Astrocyte of the cerebellum (primary cell): ENCODE measurements at regions not wholly inside any gene's neighbourhood (a gene's known extent, or its start where the extent isn't known, plus 50 kb on each side); places are given as distances from the start of the nearest gene placed in this dataset.

Experiments
- DNase-seq: peaks from one replicate; pipeline ENCODE4 v3.0.0-alpha.2; 2011; ENCODE audit warnings: low read depth
- H3K4me3 ChIP-seq: 2 replicates; pipeline ENCODE4 v1.5.1; 2011; ENCODE audit warnings: mild to moderate bottlenecking, low read depth, low read length, moderate library complexity
- in situ Hi-C: cut with HindIII; loops from 2 replicates; pipeline ENCODE4 v1.10.0; 2017; ENCODE audit warnings: low sequenced_read_pairs
- TF ChIP-seq, protein P1 (sequence below): IDR thresholded peaks from 2 replicates; pipeline ENCODE4 v1.5.1; 2012; ENCODE audit warnings: low read length, low read depth, moderate library complexity, mild to moderate bottlenecking; ENCODE audit errors: missing control alignments

DNA sequence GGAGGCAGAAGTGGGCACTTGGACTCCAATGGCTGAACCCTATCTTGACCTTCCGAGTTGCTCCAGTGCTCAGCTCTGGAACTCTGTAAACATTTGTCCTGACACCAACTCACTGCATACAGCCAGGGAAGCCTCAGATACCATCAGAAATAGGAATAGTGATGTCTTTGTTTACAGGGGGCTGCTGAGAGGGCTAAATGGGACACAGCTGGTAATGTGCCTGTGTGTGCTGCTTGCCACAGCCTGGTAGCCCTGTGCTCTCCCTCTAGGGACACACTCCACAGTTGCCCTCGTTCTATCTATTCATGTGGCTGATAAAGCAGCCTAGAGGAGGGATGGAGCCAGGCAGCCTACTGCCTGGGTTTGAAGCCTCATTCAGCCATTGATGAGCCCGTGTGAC lies 559.8 kb downstream of the MIAT start:
- DNase-seq: no peak
- in situ Hi-C loops: no loop called here
- TF ChIP-seq, protein P1, sequence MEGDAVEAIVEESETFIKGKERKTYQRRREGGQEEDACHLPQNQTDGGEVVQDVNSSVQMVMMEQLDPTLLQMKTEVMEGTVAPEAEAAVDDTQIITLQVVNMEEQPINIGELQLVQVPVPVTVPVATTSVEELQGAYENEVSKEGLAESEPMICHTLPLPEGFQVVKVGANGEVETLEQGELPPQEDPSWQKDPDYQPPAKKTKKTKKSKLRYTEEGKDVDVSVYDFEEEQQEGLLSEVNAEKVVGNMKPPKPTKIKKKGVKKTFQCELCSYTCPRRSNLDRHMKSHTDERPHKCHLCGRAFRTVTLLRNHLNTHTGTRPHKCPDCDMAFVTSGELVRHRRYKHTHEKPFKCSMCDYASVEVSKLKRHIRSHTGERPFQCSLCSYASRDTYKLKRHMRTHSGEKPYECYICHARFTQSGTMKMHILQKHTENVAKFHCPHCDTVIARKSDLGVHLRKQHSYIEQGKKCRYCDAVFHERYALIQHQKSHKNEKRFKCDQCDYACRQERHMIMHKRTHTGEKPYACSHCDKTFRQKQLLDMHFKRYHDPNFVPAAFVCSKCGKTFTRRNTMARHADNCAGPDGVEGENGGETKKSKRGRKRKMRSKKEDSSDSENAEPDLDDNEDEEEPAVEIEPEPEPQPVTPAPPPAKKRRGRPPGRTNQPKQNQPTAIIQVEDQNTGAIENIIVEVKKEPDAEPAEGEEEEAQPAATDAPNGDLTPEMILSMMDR: no peak
- no peak overlapping the region for H3K4me3 ChIP-seq

DNA sequence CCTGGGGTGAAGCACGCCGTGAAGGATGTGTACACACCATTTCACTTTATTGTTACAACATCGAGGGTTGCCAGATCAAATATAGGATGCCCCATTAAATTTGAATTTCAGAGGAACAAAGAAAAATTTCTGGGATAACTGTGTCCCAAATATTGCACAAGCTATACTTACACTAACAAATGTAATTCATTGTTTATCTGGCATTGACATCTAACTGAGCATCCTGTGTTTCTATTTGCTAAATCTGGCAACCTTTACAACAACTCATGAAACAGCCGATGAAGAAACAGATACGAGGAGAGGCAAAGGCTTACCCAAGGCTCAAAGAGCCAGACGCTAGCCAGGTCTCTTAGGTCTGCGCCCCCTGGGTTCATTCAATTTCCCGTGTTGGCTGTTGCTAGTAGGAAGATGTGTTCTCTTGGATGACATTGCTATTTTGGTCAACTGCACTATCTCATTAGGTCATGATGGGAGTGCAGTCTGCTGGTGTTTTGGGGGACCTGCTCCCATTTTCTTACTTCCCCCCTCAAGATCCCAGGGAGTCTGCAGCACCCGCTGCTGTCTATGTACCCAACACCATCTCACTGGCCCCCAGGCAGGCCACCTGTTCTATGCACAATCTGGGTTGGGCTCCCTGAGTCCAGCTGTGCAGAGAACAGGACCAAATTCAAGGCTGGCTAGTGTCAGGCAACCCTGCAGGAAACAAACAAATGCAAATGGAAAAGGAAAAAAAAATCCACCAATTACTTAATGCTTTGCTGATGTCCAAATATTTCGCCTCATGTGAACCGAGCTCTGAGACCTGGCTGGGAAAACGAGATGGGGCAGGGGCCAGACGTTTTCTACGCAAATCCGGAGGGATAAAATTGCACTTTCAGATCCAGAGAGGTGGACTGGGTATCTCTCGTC lies 560.9 kb downstream of the MIAT start:
- no peak for DNase-seq
- in situ Hi-C loops: no loop called here
- no peak overlapping the region for H3K4me3 ChIP-seq
- TF ChIP-seq, protein P1: no peak

DNA sequence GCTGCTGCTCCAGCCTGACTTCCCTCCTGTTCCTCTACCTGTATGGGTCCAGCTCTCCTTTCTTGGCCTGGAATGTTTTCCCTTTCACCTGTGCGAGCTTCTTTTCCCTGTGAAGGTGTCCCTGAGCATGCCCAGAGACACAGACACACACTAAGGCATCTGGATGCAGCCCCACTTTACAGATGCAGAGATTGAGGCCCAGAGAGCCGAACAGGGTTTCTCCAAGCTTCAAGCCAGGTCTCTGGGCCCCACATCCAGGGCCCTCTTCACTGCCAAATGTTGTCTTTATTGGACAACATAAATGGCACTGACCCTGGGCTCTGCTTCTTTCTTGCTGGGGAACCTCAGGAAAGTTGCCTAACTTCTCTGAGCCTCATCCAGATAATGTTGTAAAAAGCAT lies 561.6 kb downstream of the MIAT start:
- in situ Hi-C loops: no loop called here
- TF ChIP-seq, protein P1: no peak
- no peak overlapping the region for H3K4me3 ChIP-seq
- DNase-seq: no peak

DNA sequence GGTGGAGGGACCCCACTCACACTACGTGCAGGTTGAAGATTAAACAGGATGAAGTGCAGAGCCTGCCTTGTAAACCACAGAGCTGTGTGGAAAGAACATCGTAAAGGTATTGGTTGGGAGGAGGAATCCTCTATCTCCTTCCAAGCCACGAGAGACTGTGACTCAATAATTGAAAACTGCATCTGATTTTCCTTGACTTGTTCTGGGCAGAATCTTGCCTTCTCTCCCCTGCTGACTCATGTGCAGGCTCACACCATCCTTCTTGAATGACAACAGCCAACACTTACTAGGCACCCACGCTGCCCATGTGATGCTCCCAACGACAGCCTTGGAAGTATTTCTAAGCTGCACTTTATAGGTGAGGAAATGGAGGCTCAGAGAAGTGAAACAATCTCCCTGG lies 563.0 kb downstream of the MIAT start:
- DNase-seq: peak; percentile 81
- TF ChIP-seq, protein P1: no peak
- in situ Hi-C loops: no loop called here
- H3K4me3 ChIP-seq: no peak overlapping the region

DNA sequence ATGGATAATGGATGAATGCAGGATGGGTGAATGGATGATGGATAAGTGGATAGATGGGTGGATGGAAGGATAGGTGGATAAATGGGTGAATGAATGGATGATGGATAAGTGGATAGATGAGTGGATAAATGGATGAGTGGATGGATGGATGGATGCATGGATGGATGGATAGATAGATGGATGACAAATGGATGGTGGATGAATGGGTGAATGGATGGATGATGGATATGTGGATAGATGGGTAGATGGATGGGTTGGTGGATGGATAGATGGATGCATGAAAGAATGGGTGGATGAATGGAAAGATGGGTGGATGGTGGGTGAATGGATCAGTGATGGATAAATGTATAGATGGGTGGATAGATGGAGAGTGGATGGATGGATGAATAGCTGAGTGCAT lies 564.8 kb downstream of the MIAT start:
- TF ChIP-seq, protein P1: no peak
- no peak overlapping the region for H3K4me3 ChIP-seq
- in situ Hi-C loops: no loop called here
- DNase-seq: no peak

DNA sequence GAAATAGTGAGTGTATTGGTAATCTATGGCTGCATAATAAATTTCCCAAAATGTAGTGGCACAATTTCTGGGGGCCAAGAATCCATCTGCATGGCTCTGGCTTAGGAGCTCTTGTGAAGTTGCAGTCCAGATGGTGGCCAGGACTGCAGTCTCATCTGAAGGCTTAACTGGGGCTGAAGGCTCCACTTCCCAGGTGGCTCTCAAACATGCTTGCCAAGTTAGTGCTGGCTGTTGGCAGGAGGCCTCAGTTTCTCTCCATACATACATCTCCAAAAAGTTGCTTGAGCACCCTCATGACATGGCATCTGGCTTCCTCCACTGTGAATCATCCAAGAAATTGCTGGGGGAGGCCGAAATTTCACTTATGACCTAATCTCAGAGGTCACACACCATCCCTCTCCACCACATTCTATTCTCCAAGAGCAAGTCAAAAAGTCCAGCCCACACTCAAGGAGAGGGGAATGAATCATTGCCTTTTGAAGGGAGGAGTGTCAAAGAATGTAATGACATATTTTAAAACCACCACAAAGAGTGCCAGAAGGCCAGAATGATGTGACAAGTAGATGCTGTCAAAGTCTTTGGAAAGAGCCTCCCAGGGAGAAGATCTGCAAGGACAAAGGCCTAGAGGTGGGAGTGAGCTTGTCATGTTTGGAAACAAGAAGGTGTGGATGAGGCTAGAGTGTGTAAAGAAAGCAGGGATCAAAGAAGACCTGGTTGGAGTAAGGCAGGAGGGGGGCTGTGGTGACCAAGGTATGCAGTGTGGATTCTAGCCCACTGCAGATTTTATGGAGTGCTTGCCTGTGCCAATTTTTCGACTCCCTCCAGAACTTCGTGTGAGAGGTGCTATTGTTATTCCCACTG lies 566.2 kb downstream of the MIAT start:
- TF ChIP-seq, protein P1: no peak
- in situ Hi-C loops: no loop called here
- DNase-seq: peak; percentile 81
- H3K4me3 ChIP-seq: no peak overlapping the region
